ENCODE measurements at regions not wholly inside any gene's neighbourhood (a gene's known extent, or its start where the extent isn't known, plus 50 kb on each side); places are given as distances from the start of the nearest gene placed in this dataset.

DNA sequence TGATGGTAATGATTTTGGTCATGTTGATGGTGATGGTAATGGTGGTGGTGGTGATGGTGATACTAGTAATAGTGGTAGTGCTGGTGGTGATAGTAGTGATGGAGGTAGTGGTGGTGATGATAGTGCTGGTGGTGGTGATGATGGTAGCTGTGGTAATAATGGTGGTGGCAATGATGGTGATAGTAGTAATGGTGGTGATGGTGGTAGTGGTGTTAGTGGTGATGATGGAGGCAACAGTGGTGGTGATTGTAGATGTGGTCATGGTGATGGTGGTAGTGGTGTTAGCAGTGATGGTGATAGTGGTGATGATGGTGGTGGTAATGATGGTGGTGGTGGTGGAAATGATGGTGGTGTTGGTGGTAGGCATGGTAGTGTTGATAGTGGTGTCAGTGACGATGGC is 127.0 kb upstream of the RPL38 start:
- no peak for TF ChIP-seq KDM5A (IDR thresholded peaks at IDR 0.05; ENCODE audit: borderline replicate concordance, low read length)
- no peak for TF ChIP-seq SP1 (IDR thresholded peaks at IDR 0.05)
- no peak for TF ChIP-seq SP1 (CRISPR knock-in tag; IDR thresholded peaks at IDR 0.05)
- TF ChIP-seq ZNF557 (CRISPR knock-in tag; IDR thresholded peaks at IDR 0.05): no peak
- TF ChIP-seq, protein P1, sequence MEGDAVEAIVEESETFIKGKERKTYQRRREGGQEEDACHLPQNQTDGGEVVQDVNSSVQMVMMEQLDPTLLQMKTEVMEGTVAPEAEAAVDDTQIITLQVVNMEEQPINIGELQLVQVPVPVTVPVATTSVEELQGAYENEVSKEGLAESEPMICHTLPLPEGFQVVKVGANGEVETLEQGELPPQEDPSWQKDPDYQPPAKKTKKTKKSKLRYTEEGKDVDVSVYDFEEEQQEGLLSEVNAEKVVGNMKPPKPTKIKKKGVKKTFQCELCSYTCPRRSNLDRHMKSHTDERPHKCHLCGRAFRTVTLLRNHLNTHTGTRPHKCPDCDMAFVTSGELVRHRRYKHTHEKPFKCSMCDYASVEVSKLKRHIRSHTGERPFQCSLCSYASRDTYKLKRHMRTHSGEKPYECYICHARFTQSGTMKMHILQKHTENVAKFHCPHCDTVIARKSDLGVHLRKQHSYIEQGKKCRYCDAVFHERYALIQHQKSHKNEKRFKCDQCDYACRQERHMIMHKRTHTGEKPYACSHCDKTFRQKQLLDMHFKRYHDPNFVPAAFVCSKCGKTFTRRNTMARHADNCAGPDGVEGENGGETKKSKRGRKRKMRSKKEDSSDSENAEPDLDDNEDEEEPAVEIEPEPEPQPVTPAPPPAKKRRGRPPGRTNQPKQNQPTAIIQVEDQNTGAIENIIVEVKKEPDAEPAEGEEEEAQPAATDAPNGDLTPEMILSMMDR (CRISPR knock-in tag; IDR thresholded peaks at IDR 0.05): no peak
- no peak for TF ChIP-seq SALL1 (CRISPR knock-in tag; IDR thresholded peaks at IDR 0.05)
- no peak for TF ChIP-seq NR2F1 (CRISPR knock-in tag; IDR thresholded peaks at IDR 0.05)
- TF ChIP-seq ETV5 (CRISPR knock-in tag; IDR thresholded peaks at IDR 0.05; ENCODE audit: borderline replicate concordance): no peak
- no peak for TF ChIP-seq ZNF616 (CRISPR knock-in tag; IDR thresholded peaks at IDR 0.05; ENCODE audit: low read depth)
- no peak for TF ChIP-seq YY1 (IDR thresholded peaks at IDR 0.05; ENCODE audit: insufficient read depth, insufficient replicate concordance, low read depth, low read length)
- TF ChIP-seq ATF1 (CRISPR knock-in tag; IDR thresholded peaks at IDR 0.05): no peak

All from HepG2 (cell line).